GM21526 (cell line): ENCODE measurements at regions not wholly inside any gene's neighbourhood (a gene's known extent, or its start where the extent isn't known, plus 50 kb on each side); places are given as distances from the start of the nearest gene placed in this dataset.

Experiments
- ATAC-seq: cut with Tn5 transposase; IDR thresholded peaks from one replicate; pipeline ENCODE4 v1.9.1; 2021; ENCODE audit warnings: moderate library complexity; ENCODE audit not compliant: unreplicated experiment, low FRiP score

DNA sequence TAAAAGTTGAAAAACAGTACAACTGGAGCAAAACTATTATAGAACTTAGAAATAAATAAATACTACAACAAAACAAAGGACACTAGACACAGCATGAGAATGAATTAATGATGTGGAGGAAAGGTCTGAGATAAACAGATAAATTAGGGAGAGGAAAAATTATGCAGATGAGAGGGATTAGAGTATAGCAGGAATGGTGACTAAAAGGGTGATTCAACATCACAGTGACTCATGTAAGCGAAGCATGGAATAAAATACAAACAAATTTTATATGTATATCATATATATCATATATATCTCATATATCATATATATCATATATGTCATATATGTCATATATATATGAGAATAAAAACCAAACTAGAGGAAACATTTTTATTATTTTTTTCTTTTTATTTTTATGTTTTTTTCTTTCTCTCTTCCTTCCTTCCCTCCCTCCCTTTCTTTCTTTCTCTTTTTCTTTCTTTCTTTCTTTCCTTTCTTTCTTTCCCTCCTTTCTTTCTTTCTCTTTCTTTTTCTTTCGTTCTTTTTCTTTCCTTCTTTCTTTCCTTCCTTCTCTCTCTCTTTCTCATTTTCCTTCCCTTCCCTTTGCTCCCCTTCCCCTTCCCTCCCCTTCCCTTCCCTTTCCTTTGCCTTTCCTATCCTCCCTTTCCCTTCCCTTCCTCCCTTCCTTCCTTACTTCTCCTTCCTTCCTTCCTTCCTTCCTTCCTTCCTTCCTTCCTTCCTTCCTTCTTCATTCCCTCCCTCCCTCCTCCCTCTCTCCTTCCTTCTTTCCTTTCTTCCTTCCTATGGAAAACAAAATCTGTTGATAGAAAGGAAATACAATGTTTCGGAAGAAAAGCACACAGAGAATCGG, 1014.6 kb downstream of the GRIK2 start:
- ATAC-seq, result no peak

DNA sequence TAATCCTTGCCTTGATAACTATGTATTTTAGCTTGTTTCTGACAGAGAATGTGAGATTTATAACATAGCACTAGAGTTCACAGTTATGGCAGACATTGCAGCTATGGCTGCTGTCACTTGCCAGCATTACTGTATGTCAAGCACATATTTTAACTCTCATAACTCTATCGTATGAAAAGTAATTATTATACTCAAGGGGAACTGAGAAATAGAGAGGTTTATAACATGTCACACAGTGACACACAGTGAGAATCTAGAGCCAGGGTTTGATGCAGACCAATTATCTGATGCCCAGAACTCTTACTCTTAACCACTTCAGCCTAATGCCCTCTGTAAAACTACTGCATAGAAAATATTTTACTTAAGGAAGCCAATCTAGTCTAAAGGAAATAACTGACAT, 1012.4 kb downstream of the GRIK2 start:
- ATAC-seq, result no peak

DNA sequence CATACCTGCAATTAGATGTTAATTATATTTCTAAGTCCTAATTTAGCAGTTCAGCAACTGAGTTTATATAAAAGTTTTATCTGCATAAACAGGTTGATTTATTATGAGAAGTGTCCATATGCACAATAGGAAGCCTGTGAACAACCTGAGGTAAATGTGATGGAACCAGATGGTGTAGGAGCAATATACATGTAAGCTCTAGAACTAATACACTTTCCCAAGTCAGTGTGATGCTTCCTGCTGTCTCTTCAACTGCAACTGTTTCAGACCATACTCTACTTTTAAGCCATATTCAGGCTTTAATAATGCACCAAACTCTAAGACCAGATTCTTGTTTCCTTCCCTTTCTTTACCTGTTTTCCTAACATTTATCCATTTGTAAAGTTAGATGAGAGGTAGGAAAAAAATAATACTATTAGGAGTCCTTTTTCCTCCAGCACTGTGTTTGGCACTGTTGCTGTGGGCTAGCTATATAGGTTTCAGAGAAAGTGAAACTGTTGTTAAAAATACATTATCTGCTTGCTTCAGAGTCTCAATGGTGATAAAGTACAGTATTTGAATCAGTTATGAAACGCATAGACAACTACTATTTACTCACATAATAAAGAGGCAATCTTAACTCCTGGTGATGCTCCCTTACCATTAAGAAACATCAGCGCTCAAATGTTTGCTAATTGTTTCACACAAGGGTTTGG, 1009.3 kb downstream of the GRIK2 start:
- no peak for ATAC-seq

DNA sequence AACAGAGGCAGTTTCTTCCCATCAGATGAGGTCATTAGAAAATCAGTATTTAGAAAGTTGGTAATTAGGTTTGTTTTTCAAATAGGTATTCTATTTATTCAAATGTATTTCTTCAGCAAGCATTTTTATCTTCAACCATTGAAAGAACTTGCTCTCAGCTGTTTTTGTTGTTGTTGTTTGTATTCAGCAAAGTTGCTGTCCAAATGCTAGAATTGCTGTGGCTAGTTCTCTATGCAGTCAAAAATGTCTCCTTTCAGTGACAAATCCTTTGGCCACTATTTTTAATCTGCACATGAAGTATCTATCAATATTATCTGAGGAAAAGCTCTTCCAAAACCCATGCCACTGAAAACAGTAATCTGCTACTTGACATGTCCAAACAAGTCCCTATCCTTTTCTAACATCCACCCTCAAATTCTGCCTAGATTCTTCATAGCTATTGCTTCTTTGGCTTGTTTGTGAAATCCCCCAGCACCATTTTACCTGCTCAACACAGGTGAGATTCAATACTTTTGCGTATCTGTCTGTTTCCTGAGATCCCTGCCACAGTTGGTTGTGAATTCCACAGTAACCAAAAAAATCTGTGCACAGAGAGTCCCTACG, 1005.4 kb downstream of the GRIK2 start:
- no peak for ATAC-seq

DNA sequence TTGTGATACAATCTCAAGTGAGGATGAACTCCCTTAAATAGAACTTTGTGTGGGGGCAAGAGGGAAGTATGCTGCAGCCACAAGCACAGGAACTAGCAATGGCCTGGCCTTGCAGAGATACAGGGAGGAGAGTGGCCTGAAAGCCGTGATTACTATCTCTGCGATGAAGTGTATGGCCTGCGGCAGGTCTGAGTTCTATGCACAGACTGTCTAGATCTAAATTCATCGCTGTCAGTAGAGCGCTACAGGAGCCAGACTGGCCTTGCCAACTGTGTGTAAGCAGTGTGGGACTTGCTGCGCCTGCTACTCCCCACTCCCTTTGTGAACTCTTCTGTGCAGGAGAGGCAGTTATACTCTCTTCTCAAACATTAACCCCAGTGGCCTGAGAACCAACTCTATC, 997.0 kb downstream of the GRIK2 start:
- ATAC-seq, result no peak

DNA sequence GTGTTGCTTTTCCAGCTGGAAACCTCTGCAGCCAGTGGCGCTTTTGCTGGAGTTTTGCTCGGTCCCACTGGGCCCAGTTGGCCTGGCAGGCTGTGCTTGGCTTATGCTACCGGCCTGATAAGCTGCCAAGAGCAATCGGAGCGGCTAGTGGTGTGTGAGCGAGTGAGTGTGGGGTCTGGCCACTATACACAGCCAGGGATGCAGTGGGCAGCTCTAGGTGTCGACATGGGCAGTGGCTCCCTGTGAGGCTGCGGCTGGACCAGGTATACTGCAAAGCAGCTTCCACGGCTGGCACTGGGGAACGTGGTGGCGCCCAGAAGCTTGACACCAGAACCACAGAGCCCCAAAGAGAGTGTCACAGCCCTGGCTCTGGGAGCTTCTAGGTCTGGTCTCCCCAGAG, 996.5 kb downstream of the GRIK2 start:
- no peak for ATAC-seq

DNA sequence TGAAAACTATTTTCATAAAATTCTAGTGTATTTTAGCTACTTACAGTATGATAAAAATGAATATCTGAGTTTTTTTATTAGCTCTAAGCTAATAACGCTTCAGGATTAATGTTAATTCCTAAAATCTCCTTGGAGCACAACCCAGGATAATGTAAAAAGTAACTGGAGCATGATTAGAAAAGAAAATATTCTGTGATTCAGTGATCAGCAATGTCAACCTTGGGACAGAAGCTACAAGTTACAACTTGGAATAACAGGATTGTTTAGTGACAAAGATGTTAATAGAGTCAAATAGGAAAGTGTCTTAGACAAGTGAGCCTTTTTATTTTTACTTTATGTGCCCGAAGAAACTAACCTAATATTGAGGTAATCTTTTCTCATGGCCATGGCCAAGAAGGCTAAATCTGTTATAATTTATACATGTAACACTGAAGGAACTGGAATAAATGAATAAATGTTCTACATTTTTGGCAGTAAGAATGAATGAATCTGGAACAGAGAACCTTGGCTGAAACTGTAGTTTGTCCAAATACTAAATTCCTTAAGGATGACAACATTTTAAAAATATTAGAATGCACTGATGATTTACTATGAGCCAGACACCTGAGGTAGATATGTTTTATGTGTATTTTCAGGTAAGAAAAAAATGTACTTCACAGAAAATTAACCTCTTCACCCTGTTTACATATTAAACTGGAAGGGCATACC, 994.0 kb downstream of the GRIK2 start:
- no peak for ATAC-seq

DNA sequence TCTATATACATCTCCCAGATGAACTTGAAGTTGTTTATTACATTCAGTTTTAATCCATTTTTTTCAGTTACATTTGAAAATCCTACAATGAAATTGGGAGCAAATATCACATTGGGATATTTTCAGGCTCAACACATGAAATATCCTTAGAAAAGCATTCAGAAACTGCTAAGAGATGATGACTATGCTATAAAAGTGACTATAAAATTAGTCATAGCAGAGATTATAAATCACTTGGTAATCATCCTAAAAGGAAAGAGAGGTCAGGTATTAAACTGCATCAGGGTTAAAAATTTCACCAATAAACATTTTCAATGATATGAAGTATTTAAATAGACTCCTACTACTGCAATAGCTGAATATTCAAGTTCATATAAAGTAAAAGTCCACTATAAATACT, 987.7 kb downstream of the GRIK2 start:
- ATAC-seq, result no peak

DNA sequence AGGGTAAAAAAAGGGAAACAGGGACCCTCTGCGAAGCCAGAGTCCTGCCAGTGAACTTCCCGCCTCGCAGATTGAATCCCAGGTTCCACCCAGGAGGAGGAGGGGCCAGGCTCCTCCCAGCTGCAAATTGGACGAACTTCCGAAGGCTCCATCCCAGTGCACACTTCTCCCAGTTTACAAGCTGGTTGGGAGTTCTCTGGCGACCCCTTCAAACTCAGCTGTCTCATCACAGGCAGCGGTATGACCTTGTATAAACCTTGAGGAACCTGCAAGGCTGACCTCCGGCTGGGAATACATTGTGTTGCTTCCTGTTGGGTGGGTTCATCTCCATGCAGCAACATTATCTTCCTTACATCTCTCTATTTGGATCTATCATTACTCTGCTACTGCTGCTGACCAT, 962.7 kb downstream of the GRIK2 start:
- ATAC-seq, result no peak

DNA sequence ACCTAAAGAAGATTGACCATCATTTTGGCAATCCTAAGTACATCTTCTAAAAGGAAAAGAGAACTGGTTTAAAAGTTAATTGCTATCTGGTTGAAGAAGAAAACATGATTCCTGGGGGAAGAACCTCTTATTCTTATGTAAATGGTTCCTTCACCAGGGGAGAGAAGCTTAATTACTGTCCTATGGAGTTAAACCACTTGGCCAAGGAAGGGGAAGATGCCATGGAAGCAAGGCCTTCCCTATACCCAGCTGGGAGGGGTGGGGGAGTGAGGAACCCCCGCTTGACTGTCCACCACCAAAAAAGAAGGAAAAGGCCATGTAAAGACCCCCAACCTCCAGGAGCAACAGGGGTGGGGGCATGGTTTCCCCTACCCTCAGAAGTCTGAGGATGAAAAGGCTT, 962.1 kb downstream of the GRIK2 start:
- no peak for ATAC-seq

DNA sequence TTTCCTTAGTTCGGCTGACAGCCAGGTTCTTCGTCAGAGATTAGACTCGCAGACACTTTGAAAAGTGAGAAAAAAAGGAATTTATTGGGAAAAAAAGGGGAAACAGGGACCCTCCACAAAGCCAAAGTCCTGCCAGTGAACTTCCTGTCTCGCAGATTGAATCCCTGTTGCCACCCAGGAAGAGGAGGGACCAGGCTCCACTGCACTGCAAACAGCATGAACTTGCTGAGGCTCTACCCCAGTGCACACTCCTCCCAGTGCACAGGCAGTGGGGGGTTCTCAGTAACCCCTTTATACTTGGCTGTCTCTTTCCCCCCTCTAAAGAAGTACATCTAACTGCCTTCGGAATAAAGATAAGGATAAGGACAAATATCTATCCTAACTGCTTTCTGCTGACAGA, 959.0 kb downstream of the GRIK2 start:
- no peak for ATAC-seq

DNA sequence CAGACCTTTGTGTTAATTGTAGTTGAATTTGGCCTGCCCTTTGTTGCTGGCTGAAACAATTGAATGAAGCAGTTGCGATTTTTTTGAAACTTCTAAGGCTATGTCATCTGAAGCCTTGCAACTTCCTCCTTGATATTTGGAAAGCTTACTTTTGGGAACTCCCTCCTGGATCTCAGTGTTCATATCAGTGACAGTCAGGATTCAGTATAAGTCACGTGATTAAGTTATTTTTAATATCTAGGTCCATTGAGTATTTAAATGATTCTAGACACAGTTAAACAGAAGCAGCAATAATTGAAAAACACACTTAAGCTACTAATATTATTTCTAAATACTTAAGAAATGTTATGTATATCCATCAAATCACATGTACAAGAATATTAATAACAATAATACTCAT, 951.3 kb downstream of the GRIK2 start:
- no peak for ATAC-seq

DNA sequence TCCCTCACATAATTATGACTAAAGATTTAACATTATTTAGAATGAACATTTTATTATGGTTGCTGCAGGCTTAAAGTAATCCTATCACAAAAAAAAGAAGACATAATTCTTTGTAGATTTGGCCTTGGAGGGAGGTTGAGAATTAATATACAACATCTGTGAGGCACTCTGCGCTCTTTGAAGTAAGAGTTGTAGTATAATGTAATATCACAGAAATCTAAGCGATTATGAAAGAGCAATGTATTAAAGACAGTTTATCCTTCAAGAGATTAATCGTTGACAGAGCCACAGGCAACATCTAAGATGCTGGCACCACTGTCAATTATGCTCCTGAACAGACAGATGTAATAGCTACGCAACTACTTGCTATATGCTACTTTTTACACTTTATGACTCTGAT, 946.8 kb downstream of the GRIK2 start:
- ATAC-seq, result no peak

DNA sequence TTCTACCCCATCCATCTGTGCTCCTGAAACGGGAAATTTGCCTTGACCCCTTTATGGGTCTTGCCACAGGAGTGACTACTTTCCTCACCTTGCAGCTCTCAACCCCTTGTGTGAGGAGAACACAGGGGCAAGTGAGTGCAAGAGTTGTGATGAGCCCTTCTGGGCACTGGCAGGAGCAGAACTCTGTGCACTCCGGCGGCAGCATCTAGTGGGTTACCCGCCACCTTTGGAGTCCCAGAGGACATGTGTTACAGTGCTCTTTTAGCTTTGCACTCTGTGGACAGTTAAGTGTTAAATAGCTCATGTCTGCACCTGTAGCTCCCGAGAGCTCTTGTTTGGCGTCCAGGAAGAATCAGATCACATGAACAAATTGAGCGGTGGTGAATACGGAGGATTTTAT, 940.2 kb downstream of the GRIK2 start:
- ATAC-seq, result no peak

DNA sequence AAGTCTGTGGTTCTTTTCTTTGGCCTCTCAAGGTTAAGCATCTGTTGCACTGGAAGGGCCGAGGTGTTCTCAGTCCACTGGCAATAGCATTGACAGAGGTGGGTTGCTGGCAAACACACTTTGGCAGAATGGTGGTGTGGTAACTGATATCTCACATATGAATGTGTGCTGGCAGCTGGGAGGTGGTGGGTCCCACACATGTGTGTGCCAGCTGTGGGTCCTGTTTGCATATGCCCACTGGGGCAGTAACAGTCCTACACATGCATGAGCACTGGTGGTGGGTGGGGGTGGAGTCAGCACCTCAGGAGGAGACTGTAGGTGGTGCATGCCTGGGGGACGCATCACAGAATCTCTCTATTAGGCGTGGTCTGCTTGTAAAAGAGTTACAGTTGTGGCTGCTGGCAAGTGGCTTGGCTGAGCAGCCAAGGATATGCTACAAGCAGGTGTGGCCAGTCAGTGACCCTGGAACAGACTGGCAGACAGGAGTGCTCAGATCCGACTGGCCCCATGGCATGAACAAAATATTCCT, 934.3 kb downstream of the GRIK2 start:
- ATAC-seq, result no peak

DNA sequence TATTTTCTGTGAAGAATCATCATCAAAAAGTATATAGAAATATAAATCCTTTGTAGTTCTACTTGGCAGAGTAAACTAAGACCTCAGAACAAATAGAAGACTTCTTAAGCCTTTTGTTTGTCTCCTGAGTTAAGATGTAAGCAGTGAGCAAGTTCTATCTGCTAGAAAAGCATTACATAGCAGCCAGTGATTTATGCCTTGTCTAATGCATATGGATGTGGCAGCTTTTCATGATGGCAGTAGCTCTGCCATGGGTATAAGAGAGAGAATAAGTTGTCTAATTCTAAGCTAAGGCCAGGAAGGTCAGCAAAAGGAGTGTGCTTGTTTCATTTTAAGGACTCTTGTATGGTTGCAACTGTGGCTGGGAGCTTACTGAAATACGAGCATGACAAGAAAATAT, 920.2 kb downstream of the GRIK2 start:
- no peak for ATAC-seq

DNA sequence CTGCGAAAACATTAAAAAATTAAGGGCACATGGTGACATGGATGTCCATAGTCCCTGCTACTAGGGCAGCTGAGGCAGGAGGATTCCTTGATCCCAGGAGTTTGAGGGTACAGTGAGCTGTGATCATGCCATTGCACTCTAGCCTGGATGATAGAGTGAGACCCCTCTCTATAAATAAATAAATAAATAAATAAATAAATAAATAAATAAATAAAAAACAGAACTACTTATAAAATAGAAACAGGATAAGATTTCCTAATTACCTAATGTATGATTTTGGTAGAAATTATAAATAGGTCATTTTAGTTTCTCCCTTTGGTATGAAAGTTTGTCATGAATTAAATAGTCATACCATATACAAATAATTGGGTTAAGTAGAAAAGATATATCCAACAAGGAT, 916.2 kb downstream of the GRIK2 start:
- ATAC-seq, result no peak

DNA sequence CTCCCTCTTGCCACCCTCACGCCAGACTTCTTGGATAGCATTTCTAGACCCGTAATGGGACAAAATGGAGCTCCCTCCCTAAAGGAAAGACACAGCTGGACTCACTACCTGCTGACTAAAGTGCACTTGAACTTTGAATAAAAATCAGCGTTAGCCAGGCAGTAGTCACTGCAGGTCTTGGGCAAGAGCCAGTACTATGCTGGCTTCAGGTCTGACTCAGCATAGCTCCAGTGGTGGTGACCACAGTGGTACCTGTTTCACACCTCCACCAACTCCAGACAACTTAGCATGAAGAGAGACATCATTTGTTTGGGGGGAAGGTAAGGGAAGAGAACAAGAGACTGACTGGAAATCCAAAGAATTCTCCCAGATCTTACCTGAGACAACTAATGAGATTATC, 906.8 kb downstream of the GRIK2 start:
- no peak for ATAC-seq

DNA sequence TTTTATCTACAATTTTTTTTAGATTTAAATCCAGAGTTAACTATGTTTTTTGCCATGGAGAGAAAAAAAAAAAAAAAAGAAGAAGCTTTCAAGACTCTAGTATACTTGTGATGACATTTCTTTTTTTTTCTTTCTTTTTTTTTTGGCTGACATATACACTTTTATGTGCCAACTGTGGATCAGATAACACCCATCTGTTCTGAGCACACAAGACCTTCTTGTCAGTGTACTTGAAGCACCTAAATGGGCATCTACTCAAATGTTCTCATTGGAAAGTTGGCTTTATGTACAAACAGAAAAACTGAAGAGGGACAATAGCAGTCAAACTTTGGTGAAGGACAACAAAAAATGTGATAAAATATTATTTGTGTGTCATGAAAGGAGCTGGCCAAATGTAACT, 904.5 kb downstream of the GRIK2 start:
- ATAC-seq, result no peak
